ENCODE measurements at regions not wholly inside any gene's neighbourhood (a gene's known extent, or its start where the extent isn't known, plus 50 kb on each side); places are given as distances from the start of the nearest gene placed in this dataset.
A peak's percentile ranks its signal among the peaks of the same experiment; 100 is the strongest.

DNA sequence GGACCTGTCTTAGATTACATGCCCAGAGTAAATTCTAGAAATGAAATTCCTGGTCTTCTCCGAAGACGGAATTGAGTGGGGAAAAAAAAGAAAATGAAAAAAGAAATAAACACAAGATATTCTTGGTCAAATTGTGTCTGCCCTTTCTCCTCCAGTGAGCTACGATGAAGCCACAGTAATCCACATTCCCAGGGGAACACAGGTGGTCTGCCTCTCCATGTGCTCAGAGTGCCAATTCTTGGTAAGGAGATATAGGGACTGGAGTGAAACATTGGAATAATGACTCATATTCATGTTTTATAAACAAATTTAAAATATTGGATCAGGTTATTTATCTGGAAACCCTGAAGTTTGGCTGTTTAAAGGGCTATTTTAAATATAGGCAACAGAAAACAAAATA, 54.2 kb upstream of the MGST2 start:
- TF ChIP-seq, protein P1, sequence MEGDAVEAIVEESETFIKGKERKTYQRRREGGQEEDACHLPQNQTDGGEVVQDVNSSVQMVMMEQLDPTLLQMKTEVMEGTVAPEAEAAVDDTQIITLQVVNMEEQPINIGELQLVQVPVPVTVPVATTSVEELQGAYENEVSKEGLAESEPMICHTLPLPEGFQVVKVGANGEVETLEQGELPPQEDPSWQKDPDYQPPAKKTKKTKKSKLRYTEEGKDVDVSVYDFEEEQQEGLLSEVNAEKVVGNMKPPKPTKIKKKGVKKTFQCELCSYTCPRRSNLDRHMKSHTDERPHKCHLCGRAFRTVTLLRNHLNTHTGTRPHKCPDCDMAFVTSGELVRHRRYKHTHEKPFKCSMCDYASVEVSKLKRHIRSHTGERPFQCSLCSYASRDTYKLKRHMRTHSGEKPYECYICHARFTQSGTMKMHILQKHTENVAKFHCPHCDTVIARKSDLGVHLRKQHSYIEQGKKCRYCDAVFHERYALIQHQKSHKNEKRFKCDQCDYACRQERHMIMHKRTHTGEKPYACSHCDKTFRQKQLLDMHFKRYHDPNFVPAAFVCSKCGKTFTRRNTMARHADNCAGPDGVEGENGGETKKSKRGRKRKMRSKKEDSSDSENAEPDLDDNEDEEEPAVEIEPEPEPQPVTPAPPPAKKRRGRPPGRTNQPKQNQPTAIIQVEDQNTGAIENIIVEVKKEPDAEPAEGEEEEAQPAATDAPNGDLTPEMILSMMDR (IDR thresholded peaks at IDR 0.05; ENCODE audit: low read length, missing control alignments) = no peak
- no peak overlapping the region for H3K4me3 ChIP-seq (replicated peaks; ENCODE audit: low read depth, low read length)
- DNase-seq (ENCODE audit: low read depth) = no peak

DNA sequence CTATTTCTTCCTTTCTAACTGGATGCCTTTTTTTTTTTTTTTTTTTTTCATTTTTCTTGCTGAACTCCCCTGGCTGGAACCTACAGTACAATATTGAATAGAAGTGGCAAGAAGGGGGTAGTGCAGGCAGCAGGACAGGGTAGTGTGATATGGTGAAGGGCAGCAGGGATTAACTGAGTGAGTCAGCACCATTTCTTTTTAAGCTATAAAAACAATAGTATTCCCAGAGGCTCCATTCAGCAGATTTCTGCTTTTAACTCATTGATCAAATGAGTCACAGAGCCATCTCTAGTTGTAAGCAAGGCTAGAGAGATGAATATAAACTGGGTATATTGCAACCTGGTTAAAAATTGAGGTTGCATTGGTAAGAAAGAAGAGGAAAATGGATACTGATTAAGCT, 53.6 kb upstream of the SETD7 start:
- TF ChIP-seq, protein P1 (IDR thresholded peaks at IDR 0.05; ENCODE audit: low read length, missing control alignments) = no peak
- no peak overlapping the region for H3K4me3 ChIP-seq (replicated peaks; ENCODE audit: low read depth, low read length)
- DNase-seq (ENCODE audit: low read depth) = peak; percentile 57

DNA sequence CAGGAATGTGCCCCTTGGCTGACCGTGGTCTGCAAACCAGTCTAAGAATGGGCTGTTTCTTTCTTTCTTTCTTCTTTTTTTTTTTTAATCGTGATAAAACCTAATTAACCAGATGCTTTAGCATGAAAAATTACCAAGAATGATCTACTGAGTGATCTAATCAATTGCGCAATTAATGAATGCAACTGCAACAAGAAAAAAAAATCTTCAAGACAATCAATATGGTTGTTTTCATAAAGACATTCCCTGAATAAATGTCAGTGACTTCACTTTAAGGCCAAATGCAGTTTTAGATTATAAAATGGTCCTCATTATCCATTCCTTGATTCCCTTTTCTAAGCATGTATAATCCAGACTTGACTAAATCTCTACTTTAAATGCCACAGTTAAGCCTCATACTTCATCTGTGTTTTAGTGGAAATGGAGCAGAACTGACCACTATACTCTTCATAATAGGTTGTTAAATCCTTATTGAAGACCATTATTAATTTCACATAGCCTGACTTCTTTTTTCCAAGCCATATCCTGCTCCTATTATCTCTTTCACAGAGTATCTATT, 51.6 kb upstream of the SETD7 start:
- TF ChIP-seq, protein P1 (IDR thresholded peaks at IDR 0.05; ENCODE audit: low read length, missing control alignments) = no peak
- DNase-seq (ENCODE audit: low read depth) = no peak
- H3K4me3 ChIP-seq (replicated peaks; ENCODE audit: low read depth, low read length) = no peak overlapping the region

DNA sequence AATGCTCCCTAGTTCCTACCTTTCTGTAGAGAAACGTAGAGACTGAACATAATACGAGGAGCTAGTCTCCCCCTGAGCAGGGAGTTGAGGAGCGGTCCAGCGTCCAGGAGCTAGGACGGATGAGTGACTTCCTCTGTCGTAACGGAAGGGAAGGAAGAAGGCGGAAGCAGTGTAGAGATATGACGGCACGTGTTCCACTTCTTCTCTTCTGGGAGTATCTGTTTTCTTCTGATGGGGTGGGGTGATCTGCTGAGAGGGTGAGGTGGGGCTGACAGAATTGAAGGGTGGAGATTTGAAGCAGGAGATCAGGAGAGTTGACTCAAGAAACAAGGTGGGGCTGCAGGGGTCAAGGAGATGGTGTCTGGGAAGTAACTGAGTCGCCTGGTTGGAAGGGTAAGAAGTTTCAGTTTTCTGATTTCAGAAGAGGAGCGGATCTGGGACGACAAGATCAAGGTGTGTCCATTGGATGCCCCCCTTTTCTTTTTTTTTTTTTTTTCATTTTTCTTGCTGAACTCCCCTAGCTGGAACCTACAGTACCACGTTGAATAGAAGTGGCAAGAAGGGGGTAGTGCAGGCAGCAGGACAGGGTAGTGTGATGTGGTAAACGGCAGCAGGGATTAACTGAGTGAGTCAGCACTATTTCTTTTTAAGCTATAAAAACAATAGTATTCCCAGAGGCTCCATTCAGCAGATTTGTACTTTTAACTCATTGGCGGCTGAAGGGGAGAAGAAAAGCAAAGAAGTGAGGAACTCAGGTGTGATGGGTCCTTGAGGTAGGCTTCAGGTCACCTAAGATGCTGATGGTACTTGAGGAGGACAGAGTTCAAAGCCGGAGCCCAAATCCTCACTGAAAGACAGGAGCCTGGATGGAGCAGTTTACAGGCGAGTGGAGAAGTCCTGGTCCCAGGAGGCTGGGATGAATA, 50.8 kb upstream of the SETD7 start:
- DNase-seq (ENCODE audit: low read depth) = peak; percentile 59
- no peak overlapping the region for H3K4me3 ChIP-seq (replicated peaks; ENCODE audit: low read depth, low read length)
- TF ChIP-seq, protein P1 (IDR thresholded peaks at IDR 0.05; ENCODE audit: low read length, missing control alignments) = peak; percentile 18

DNA sequence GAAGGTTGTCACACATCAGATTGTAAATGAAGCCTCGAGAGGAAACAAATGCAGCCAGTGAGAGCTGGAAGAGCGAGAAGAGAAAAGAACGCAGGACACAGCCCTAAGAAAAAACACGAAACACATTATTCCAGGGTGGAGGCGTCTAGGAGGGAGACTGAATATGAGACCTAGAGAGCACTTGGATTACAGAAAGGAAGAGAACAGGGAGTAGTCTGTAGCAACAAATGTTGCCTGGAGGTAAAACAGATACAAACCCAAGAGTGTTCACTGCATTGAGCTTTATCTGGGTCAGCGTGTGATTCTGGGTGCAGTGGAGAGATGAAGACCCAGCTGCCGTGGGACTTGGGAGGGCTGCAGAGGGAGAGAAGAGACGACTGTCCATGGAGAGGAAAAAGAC, 50.1 kb upstream of the SETD7 start:
- no peak for DNase-seq (ENCODE audit: low read depth)

More for the DNA sequence above, 50.1 kb upstream of the SETD7 start:
- TF ChIP-seq, protein P1 (IDR thresholded peaks at IDR 0.05; ENCODE audit: low read length, missing control alignments) = no peak
- no peak overlapping the region for H3K4me3 ChIP-seq (replicated peaks; ENCODE audit: low read depth, low read length)

Data from fibroblast of pulmonary artery (primary cell).